GM21529 (cell line): ENCODE measurements at regions not wholly inside any gene's neighbourhood (a gene's known extent, or its start where the extent isn't known, plus 50 kb on each side); places are given as distances from the start of the nearest gene placed in this dataset.
"Not testable (repeated sequence)": the region's sequence is repeated elsewhere in the genome, so short reads cannot be mapped to it uniquely, and the experiment has no call there.

ENCODE experiments used
- ATAC-seq: cut with Tn5 transposase; IDR thresholded peaks from one replicate; pipeline ENCODE4 v1.9.1; 2021; ENCODE audit not compliant: unreplicated experiment

DNA sequence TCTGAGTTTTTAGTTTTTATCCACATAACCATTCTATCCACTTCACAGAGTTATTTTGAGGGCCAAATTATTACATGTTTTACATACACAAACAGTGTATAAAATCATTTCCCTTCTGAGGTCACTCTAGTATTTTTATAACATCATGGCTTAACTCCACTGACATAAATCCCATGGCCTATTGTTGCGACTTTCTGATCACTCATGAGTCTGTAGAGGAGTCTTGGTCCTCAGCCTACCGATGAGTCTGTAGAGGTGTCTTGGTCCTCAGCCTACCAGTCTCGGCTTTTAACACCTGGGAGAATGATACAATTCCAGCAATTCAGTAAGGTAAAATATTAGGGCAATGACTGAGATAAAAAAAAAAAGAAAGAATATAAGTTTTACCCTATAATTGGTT is 483.7 kb downstream of the USP25 start:
- ATAC-seq, result no peak

- ATAC-seq, result no peak
Measured at GRCh38 chr21:16215193-16215592, 485.4 kb downstream of the USP25 start.

DNA sequence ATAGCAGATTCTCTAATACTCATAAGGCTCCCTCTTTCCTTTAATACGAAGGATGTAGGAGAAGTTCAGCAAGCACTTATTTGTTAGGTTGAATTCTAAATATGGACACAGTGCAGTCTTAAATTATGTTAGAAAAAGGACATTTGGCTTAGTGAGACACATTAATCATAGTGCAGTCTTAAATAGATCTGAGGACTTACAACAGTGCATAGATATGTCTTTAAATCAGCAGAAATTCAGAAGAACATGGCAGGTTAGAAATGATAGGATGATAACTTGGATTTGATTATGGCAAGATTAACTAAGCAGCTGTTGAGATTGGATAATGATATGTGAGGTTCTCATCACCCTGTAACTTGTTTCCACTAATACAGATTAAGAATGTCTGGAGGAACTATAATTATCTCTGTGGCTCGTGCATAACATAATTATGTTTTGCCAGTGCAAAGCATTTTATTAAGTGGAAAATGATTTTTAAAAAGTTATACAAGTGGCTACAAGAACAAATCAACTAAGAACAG is 485.9 kb downstream of the USP25 start:
- no peak for ATAC-seq

DNA sequence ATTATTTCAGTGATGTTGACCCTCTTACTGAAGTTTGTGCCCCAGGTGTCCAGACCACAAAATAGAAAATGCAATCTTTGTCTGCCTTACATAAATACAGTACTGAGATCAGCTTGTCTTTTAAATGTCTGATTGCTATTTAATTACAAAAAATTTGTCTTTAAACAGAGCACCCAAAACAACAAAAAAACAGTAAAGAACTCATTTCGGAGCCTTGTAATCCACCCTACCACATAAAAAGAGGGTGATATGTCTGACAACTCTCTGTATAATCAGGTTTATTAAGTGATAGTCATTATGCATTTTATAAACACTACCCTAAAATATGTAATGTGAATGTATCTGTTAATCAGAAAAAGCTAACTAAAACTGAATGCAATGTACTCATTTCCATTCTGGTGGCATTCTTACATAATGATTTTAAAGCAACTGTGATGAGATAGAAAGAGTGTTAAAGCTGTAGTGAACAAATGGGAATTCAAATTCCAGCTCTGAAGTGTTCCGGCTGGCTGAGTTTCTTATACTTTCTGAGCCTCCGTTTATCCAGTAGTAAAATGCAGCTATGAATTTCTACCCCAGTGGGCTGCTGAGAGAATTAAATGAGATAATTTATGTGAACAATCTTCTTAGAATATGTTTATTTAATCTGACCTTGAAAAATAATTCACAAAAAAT is 486.6 kb downstream of the USP25 start:
- no peak for ATAC-seq

DNA sequence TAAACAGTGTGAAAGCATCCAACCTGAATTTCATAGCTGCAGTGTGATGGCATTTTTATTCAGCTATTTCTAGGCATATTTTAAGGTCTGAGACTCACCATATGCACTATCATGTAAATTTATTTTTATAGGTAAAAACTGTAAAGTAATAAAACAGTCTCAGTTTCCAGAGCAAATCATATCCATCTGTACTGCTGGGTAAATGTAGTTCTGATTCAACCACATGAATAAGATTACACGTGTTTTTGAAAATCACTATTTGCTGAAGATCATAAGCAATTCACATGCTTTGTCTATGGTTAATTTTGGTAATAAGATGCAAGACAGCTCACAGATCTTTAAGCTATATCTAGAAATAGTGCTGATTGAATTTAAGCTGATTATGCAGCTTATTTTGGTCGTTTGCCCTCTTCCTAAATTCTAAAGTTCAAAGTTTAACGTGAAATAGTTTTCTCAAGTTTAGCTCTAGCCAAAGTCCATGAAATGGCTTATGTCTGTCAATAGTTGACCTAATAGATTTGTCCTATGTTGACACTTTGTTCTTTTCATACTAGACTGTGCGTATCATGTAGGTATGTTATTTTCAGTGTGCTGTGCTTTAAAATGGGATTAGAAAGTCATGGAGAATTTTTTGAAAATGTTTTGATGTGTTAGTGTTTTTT is 489.0 kb downstream of the USP25 start:
- ATAC-seq, result no peak

DNA sequence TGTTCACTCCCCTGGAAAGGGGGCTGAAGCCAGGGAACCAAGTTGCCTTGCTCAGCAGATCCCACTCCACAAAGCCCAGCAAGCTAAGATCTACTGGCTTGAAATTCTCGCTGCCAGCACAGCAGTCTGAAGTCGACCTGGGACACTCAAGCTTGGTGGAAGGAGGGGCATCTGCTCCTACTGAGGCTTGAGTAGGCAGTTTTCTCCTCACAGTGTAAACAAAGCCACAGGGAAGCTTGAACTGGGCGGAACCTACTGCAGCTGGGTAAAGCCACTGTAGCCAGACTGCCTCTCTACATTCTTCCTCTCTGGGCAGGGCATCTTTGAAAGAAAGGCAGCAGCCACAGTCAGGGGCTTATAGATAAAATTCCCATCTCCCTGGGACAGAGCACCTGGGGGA is 495.0 kb downstream of the USP25 start:
- ATAC-seq, result not testable (repeated sequence)

GRCh38 chr21:16239659-16240265 is 510.0 kb downstream of the USP25 start:
- ATAC-seq, result no peak

DNA sequence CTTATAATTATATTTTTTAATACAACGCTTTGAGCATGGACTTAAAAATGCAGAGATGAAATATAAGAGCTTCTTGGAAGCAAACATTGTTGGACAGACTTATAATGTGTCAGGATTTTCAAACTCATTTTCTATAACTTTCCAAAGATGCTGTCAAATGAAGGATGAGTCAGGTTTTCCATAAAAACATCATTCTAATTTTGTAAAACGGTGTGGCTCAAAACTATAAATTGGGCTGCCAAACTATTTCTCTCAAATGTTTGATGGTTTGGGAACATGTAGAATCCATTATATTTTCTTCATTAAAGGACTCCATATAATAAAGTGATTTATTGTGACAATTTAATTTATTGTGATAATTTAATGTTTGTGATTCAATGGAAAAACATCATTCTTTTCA is 511.2 kb downstream of the USP25 start:
- no peak for ATAC-seq

GRCh38 chr21:16241479-16241963 is 511.7 kb downstream of the USP25 start:
- ATAC-seq, result no peak

GRCh38 chr21:16243396-16243795 is 513.6 kb downstream of the USP25 start:
- ATAC-seq, result no peak

DNA sequence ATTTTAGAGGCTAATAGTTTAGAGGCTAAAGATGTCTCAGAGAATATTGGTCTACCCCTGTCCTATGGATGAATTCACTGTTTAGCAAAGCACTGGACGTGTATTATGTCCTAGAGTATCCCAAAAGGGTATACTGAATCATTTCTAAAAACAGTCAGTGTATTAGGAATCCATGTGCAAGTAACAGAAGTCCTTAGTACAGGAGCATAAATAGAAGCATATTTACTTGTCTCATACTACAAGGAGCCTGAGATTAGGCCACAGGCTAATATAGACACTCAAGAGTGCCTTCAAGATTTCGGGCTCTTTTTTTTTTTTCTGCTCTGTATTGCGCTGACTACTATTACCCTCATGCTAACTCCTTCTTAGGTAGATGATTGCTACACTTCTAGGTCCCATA is 518.9 kb downstream of the USP25 start:
- ATAC-seq, result no peak

DNA sequence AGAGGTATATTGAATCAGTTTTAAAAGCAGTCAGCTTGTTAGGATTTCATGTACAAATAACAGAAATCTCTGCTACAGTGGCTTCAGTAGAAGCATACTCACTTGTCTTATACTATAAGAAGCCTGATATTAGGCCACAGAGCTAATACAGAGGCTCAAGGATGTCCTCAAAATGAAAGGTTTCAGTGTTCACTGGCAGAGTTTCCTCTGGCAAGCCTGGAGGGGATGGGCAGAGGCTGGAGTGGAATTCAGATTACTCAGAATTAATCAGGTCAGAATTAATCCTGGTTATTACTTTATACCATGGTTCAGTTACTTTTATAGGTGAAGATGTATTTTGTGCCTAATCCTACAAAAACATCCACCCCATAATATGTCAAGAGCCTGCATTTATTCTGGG is 520.5 kb downstream of the USP25 start:
- ATAC-seq, result no peak

DNA sequence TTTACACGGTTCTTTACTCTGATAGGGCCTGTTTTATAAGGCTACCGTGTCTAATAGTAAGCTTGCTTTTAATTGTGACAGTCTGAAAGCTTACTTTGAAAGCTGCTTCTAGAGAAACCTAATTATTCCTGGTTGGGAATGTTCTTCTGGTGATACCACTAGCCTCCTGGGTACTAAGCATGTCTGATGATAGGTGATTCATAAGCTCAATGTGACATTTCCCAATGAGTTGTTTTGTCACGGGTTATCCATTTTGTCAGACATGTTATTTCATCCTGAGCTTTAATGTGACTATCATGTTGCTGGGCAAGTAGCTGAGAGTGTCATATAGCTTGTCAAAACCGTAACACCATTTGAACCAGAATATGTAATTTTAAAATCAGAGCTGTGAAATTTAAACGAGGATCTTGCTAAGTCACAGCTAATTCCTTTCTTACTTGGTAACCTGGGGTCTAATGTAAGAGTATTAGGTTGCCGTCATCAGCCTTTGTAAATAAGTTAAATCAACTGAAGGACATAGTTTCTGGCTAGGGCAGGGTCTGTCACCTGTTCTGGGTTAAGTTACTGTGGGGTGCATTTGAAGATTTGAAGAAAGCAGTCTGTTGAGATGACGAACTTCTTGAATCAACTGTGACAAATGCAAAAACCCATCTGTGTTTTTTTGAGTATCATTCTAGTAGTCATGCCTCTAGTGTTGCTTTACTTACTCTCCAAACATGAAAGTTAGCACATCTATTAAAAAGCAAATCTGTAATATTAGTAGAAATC is 529.2 kb downstream of the USP25 start:
- ATAC-seq, result no peak

- ATAC-seq, result no peak
Measured at GRCh38 chr21:16262091-16262490, 532.3 kb downstream of the USP25 start.

- ATAC-seq, result no peak
Measured at GRCh38 chr21:16264319-16264718, 534.5 kb downstream of the USP25 start.

DNA sequence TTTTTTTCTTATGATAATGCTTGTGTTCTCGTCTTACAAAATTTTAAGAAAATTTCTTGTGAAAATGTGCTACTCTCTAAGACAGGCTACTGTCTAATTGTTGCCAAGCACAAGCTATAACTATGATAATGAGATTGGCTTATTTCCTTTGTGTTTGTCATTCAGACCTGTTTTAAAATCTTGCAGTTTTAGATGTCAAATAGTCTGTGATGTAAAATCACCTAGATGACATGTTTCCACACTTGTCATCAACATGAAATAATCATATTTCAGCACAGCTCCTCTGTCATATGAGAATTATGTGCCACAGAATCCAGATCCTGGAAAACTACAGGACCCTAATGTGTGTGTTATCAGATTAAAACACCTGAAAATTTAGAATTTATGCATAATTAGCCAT is 539.7 kb downstream of the USP25 start:
- ATAC-seq, result no peak

GRCh38 chr21:16279731-16280581 is 550.2 kb downstream of the USP25 start:
- ATAC-seq, result no peak

DNA sequence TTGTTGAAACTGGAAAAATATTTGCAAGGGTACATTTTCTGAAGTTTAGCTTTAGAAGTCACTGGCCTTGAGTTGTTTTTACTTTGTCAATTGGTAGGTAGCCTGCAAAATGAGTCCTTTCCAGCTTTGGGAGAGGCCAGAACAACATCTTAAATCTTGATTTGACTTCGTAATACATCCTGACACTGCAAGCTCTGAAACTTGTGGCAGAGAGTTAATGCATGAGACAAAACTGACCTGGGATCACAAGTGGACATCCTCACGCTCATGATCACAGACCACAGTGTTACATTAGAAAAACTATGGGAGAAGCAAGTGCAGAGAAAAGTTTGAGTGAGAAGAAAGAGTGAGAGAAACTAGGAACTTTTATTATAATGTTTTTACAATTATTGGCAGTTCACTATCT is 550.9 kb downstream of the USP25 start:
- ATAC-seq, result no peak

DNA sequence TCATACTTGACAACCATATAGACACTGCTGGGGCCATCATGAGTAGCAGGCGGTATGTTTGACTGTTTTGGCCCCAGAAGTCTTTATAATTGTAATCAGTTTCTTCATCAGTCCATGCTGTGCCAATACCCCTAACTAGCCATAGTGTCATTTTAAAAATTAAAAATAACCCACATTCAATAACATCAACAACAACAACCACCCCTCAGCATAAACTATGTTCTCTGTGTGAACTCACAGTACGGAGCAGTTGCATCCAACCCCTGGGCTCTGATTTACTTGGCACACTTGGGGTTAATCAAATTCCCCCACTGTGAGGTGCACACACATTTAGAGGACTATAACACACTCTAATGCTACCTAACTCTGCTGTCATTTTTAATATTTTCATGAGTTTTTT is 553.7 kb downstream of the USP25 start:
- no peak for ATAC-seq

DNA sequence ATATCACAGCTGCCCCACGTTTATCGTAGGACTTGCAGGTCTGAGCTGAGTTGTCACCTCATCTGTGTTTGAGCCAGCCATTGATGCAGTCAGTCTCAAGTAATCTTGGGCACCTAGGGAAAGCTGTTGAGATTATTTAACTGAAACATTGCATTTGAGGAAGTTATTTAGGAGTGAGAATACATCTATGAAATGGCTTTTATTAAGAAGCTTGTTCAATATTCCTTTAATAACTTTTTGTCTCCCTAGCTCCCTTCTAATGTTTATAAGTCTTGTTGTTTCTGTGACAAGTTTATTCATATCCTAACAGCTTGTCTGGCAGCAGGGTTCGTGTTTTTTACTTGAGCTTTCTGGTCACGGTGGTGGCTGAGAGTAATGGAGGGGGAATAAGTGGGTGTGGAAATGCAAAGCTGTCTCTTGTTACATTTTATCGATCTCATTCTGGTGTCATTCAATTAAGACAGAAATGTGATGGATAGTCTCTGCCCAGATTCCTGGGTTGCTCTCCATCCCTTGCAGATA is 555.9 kb downstream of the USP25 start:
- no peak for ATAC-seq
